H9 (cell line): ENCODE measurements at regions not wholly inside any gene's neighbourhood (a gene's known extent, or its start where the extent isn't known, plus 50 kb on each side); places are given as distances from the start of the nearest gene placed in this dataset.

Source experiments
- DNase-seq: peaks from one replicate; pipeline ENCODE4 v3.0.0-alpha.2; 2017
- H2AFZ ChIP-seq: one replicate; pipeline ENCODE4 v1.6.1; 2013; ENCODE audit warnings: mild to moderate bottlenecking, low read length, control low read depth, moderate library complexity
- H2AK5ac ChIP-seq: 2 replicates; pipeline ENCODE4 v1.6.1; 2013; ENCODE audit warnings: low read length, control low read depth, mixed read lengths; ENCODE audit not compliant: insufficient read length
- H2BK120ac ChIP-seq: one replicate; pipeline ENCODE4 v1.6.1; 2013; ENCODE audit warnings: low read depth, mild to moderate bottlenecking, low read length, control low read depth, inconsistent platforms; ENCODE audit not compliant: poor library complexity, severe bottlenecking
- H2BK12ac ChIP-seq: 2 replicates; pipeline ENCODE4 v1.6.1; 2013; ENCODE audit warnings: low read length, control low read depth, mixed read lengths, low read depth; ENCODE audit not compliant: insufficient read length
- H2BK15ac ChIP-seq: 2 replicates; pipeline ENCODE4 v1.6.1; 2013; ENCODE audit warnings: low read depth, low read length, control low read depth
- H2BK20ac ChIP-seq: one replicate; pipeline ENCODE4 v1.6.1; 2013; ENCODE audit warnings: low read depth, mild to moderate bottlenecking, low read length, control low read depth, inconsistent platforms; ENCODE audit not compliant: poor library complexity, severe bottlenecking
- H2BK5ac ChIP-seq: 2 replicates; pipeline ENCODE4 v1.6.1; 2013; ENCODE audit warnings: low read length, control low read depth, mixed read lengths; ENCODE audit not compliant: insufficient read length
- H3K14ac ChIP-seq: 2 replicates; pipeline ENCODE4 v1.6.1; 2013; ENCODE audit warnings: low read length, control low read depth; ENCODE audit not compliant: insufficient read depth
- H3K18ac ChIP-seq: 2 replicates; pipeline ENCODE4 v1.6.1; 2013; ENCODE audit warnings: low read depth, mild to moderate bottlenecking, mixed read lengths, low read length, control low read depth; ENCODE audit not compliant: insufficient read length
- H3K23ac ChIP-seq: 2 replicates; pipeline ENCODE4 v1.6.1; 2013; ENCODE audit warnings: low read length, control low read depth, mixed read lengths, low read depth; ENCODE audit not compliant: insufficient read length
- H3K23me2 ChIP-seq: 2 replicates; pipeline ENCODE4 v1.6.1; 2013; ENCODE audit warnings: low read depth, mild to moderate bottlenecking, mixed read lengths, low read length, control low read depth; ENCODE audit not compliant: insufficient read length, poor library complexity, severe bottlenecking
- H3K27ac ChIP-seq: 2 replicates; pipeline ENCODE4 v1.5.1; 2013; ENCODE audit warnings: low read length, control low read depth, mixed read lengths, low read depth; ENCODE audit not compliant: insufficient read length
- H3K27me3 ChIP-seq: 2 replicates; pipeline ENCODE4 v1.6.1; 2013; ENCODE audit warnings: low read length, control low read depth, inconsistent platforms; ENCODE audit not compliant: insufficient read depth
- H3K4ac ChIP-seq: 2 replicates; pipeline ENCODE4 v1.6.1; 2013; ENCODE audit warnings: low read depth, mild to moderate bottlenecking, control low read depth, inconsistent platforms, low read length, moderate library complexity
- H3K4me1 ChIP-seq: 2 replicates; pipeline ENCODE4 v1.6.1; 2013; ENCODE audit warnings: low read length, control low read depth, inconsistent platforms; ENCODE audit not compliant: insufficient read depth
- H3K4me2 ChIP-seq: 2 replicates; pipeline ENCODE4 v1.6.1; 2013; ENCODE audit warnings: low read length, control low read depth, mixed read lengths; ENCODE audit not compliant: insufficient read length, insufficient read depth
- H3K56ac ChIP-seq: 2 replicates; pipeline ENCODE4 v1.6.1; 2013; ENCODE audit warnings: low read depth, mild to moderate bottlenecking, mixed read lengths, low read length, control low read depth; ENCODE audit not compliant: insufficient read length
- H3K79me1 ChIP-seq: 2 replicates; pipeline ENCODE4 v1.6.1; 2013; ENCODE audit warnings: low read depth, mild to moderate bottlenecking, moderate library complexity, low read length, control low read depth, inconsistent platforms; ENCODE audit not compliant: insufficient read depth, poor library complexity, severe bottlenecking
- H3K79me2 ChIP-seq: 2 replicates; pipeline ENCODE4 v1.6.1; 2013; ENCODE audit warnings: low read length, control low read depth, inconsistent platforms; ENCODE audit not compliant: insufficient read depth
- H3K9ac ChIP-seq: 2 replicates; pipeline ENCODE4 v1.6.1; 2013; ENCODE audit warnings: low read length, control low read depth, mixed read lengths; ENCODE audit not compliant: insufficient read length; ENCODE audit errors: extremely low read depth
- H3K9me3 ChIP-seq: one replicate; pipeline ENCODE4 v1.6.1; 2013; ENCODE audit warnings: low read depth, low read length, inconsistent platforms; ENCODE audit not compliant: control insufficient read depth
- H3T11ph ChIP-seq: one replicate; pipeline ENCODE4 v1.6.1; 2013; ENCODE audit warnings: mild to moderate bottlenecking, low read length, control low read depth, inconsistent platforms
- H4K20me1 ChIP-seq: one replicate; pipeline ENCODE4 v1.6.1; 2013; ENCODE audit not compliant: control insufficient read depth, insufficient read length, insufficient read depth
- H4K5ac ChIP-seq: 2 replicates; pipeline ENCODE4 v1.6.1; 2013; ENCODE audit warnings: low read depth, mild to moderate bottlenecking, mixed read lengths, low read length, control low read depth; ENCODE audit not compliant: insufficient read length
- H4K8ac ChIP-seq: replicated peaks from 2 replicates; pipeline ENCODE4 v1.6.1; 2013; ENCODE audit warnings: low read length, control low read depth, mixed read lengths, low read depth; ENCODE audit not compliant: insufficient read length
- H4K91ac ChIP-seq: 2 replicates; pipeline ENCODE4 v1.6.1; 2013; ENCODE audit warnings: low read depth, mild to moderate bottlenecking, moderate library complexity, mixed read lengths, low read length, control low read depth; ENCODE audit not compliant: insufficient read length
- H3K27ac Mint-ChIP-seq, 3 experiments: 2 replicates in 2 of 3; 3 replicates in 1 of 3; pipeline ENCODE4 v1.8.0; 2020 to 2021; ENCODE audit warnings: mixed read lengths in 3 of 3, mild to moderate bottlenecking in 1 of 3, moderate library complexity in 1 of 3
- H3K27me3 Mint-ChIP-seq: 2 replicates; pipeline ENCODE4 v1.8.0; 2021; ENCODE audit warnings: low read depth, mild to moderate bottlenecking, moderate library complexity, mixed read lengths
- H3K36me3 Mint-ChIP-seq, 3 experiments: 2 replicates in 2 of 3; 3 replicates in 1 of 3; pipeline ENCODE4 v1.8.0; 2020 to 2021; ENCODE audit warnings: low read depth in 3 of 3, mixed read lengths in 3 of 3; ENCODE audit not compliant: insufficient read depth in 1 of 3
- H3K4me1 Mint-ChIP-seq, 2 experiments: 2 replicates each; pipeline ENCODE4 v1.8.0; 2020; ENCODE audit warnings: mixed read lengths in 2 of 2
- H3K4me3 Mint-ChIP-seq, 2 experiments: 2 replicates in 1 of 2; 3 replicates in 1 of 2; pipeline ENCODE4 v1.8.0; 2020 to 2021; ENCODE audit warnings: mild to moderate bottlenecking in 2 of 2, mixed read lengths in 2 of 2, moderate library complexity in 1 of 2
- H3K9me3 Mint-ChIP-seq, 2 experiments: 2 replicates in 1 of 2; 3 replicates in 1 of 2; pipeline ENCODE4 v1.8.0; 2020; ENCODE audit warnings: mild to moderate bottlenecking in 2 of 2, mixed read lengths in 2 of 2, moderate library complexity in 1 of 2
- CTCF ChIP-seq: fragments of 200-600 bp; sonication (generic); conservative IDR thresholded peaks from 3 replicates; pipeline ENCODE4 v1.8.0; 2021; ENCODE audit warnings: antibody characterized with exemption, mild to moderate bottlenecking
- WGBS: extraction: QIAGEN DNeasy Blood & Tissue Kit; methylation state at CpG from one replicate; pipeline ENCODE4 v1.1.7; 2013; ENCODE audit warnings: missing lambda C conversion rate, low lambda C conversion rate, mixed read lengths; ENCODE audit not compliant: insufficient read length; ENCODE audit errors: extremely low coverage; 5-methylcytosine and 5-hydroxymethylcytosine counted together

GRCh38 chr17:71057448-71057847 is 888.1 kb downstream of the KCNJ2 start:
- H3K27me3 Mint-ChIP-seq: peaks cover 7% of the 10 kb centered on the region
- no peaks in the 10 kb centered on the region for H3K4me1 ChIP-seq
- H2BK12ac ChIP-seq: no peak overlapping the region
- no peak overlapping the region for H3K14ac ChIP-seq
- no peak for TF ChIP-seq CTCF
- peaks cover 12 to 20% of the 10 kb centered on the region in 2 experiments; a peak in 4 of 5 replicates for H3K9me3 Mint-ChIP-seq
- no peak overlapping the region for H2AK5ac ChIP-seq
- H4K91ac ChIP-seq: no peak overlapping the region
- no peaks in the 10 kb centered on the region for H3K23me2 ChIP-seq
- WGBS: no CpG with 5 or more reads among the region's 6 CpGs
- no peak overlapping the region for H4K8ac ChIP-seq
- no peak overlapping the region for H3K4me2 ChIP-seq
- no peak overlapping the region for H3K23ac ChIP-seq
- H3K36me3 Mint-ChIP-seq: peaks cover 0 to 11% (median 6%) of the 10 kb centered on the region in 3 experiments; a peak in 5 of 7 replicates
- H3T11ph ChIP-seq: no peak overlapping the region
- no peak overlapping the region for H3K4ac ChIP-seq
- H2BK15ac ChIP-seq: no peak overlapping the region
- H3K79me2 ChIP-seq: no peaks in the 10 kb centered on the region
- H3K27ac Mint-ChIP-seq: no peak overlapping the region
- H3K79me1 ChIP-seq: no peaks in the 10 kb centered on the region
- H2BK120ac ChIP-seq: no peak overlapping the region
- no peaks in the 10 kb centered on the region for H3K9me3 ChIP-seq
- H3K18ac ChIP-seq: no peak overlapping the region
- H4K20me1 ChIP-seq: no peaks in the 10 kb centered on the region
- H2BK5ac ChIP-seq: no peak overlapping the region
- no peak overlapping the region for H2BK20ac ChIP-seq
- H3K9ac ChIP-seq: no peak overlapping the region
- H3K27me3 ChIP-seq: no peaks in the 10 kb centered on the region
- no peak overlapping the region for H3K4me3 Mint-ChIP-seq
- H3K4me1 Mint-ChIP-seq: 0 out of 4 replicates have a peak, but pooled peaks cover 0 to 2% of the 10 kb centered on the region in 2 experiments
- H3K56ac ChIP-seq: no peak overlapping the region
- DNase-seq: no peak
- no peak overlapping the region for H2AFZ ChIP-seq
- no peak overlapping the region for H4K5ac ChIP-seq
- H3K27ac ChIP-seq: no peak overlapping the region
